AG04450 (cell line): ENCODE measurements at regions not wholly inside any gene's neighbourhood (a gene's known extent, or its start where the extent isn't known, plus 50 kb on each side); places are given as distances from the start of the nearest gene placed in this dataset.

Experiments
- CTCF ChIA-PET: fragments of 300-600, 350-600 bp; formaldehyde crosslinking; extraction: SDS; loops from one replicate; lab custom pipeline; 2022; ENCODE audit warnings: antibody characterized with exemption, inconsistent platforms; lab: Charles Lee
- POLR2A ChIA-PET: fragments of 350-600 bp; formaldehyde crosslinking; extraction: SDS; loops from one replicate; lab custom pipeline; 2021; ENCODE audit warnings: antibody characterized with exemption, inconsistent platforms; lab: Yijun Ruan, JAX
- DNase-seq: peaks from one replicate; pipeline ENCODE4 v3.0.0-alpha.2; 2011; ENCODE audit warnings: low read depth, low spot score
- H3K27ac ChIP-seq: one replicate; pipeline ENCODE4 v1.5.1; 2012; ENCODE audit warnings: low read depth, low read length, control low read depth
- H3K27me3 ChIP-seq: one replicate; pipeline ENCODE4 v1.6.0; 2012; ENCODE audit warnings: low read length; ENCODE audit not compliant: control insufficient read depth, insufficient read depth
- H3K4me3 ChIP-seq: 2 replicates; pipeline ENCODE4 v1.5.1; 2011; ENCODE audit warnings: mild to moderate bottlenecking, low read depth, low read length, control low read depth
- H3K9me3 ChIP-seq: 2 replicates; pipeline ENCODE4 v1.5.1; 2012; ENCODE audit warnings: low read length; ENCODE audit not compliant: control insufficient read depth, insufficient read depth
- TF ChIP-seq, protein P1 (sequence below): IDR thresholded peaks from 2 replicates; pipeline ENCODE4 v1.5.1; 2011; ENCODE audit warnings: low read depth, low read length, control low read depth, inconsistent platforms

DNA sequence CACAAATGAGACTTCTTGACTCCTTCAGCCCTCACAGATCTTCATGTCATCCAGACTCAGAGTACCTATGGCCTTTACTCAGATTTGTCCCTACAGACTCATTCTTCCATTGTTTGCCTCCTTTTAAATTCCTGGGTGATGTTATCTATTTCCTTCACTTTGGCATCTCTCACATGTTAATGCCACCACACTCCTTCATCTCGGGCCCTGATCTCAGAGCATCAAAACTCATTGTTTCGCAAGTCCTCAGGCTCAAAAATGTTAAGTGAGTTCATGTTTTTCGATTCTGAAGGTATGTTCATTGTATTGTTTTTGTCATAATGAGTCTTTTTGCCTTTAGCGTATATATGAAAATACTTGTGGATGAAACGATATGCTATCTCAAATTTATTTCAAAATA is 62.3 kb upstream of the AHR start:
- TF ChIP-seq, protein P1, sequence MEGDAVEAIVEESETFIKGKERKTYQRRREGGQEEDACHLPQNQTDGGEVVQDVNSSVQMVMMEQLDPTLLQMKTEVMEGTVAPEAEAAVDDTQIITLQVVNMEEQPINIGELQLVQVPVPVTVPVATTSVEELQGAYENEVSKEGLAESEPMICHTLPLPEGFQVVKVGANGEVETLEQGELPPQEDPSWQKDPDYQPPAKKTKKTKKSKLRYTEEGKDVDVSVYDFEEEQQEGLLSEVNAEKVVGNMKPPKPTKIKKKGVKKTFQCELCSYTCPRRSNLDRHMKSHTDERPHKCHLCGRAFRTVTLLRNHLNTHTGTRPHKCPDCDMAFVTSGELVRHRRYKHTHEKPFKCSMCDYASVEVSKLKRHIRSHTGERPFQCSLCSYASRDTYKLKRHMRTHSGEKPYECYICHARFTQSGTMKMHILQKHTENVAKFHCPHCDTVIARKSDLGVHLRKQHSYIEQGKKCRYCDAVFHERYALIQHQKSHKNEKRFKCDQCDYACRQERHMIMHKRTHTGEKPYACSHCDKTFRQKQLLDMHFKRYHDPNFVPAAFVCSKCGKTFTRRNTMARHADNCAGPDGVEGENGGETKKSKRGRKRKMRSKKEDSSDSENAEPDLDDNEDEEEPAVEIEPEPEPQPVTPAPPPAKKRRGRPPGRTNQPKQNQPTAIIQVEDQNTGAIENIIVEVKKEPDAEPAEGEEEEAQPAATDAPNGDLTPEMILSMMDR = no peak
- POLR2A ChIA-PET = no interaction called here
- CTCF ChIA-PET = no interaction called here

DNA sequence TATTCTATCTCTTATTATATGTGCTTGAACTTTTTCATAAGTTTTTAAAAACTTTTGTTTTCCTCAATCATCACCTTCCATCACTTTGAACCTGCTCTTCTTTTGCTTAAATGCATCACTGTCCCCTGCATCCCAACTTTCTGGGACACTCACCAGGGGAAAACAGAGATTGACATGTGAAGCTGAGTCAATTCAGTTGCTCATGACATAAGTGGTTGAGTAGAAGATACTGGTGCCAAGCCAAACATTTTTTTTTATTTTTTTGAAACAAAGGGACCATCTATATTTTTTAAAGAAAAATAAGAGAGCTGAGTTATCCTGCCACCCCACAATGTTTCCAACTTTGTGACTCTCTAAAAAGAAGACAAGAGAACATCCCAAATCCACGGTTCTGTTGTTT is 61.8 kb upstream of the AHR start:
- ChIA-PET POLR2A (no interaction called here), CTCF (no interaction called here)
- no peaks in the 10 kb centered on the region; the same call in 1 of the 2 replicates for H3K9me3 ChIP-seq
- no peak for DNase-seq
- H3K27ac ChIP-seq = no peak overlapping the region
- TF ChIP-seq, protein P1 = no peak
- H3K27me3 ChIP-seq = no peaks in the 10 kb centered on the region
- H3K4me3 ChIP-seq = no peak overlapping the region

More for the DNA sequence above, 62.3 kb upstream of the AHR start:
- Histone ChIP-seq H3K4me3 (no peak overlapping the region), H3K9me3 (no peaks in the 10 kb centered on the region; the same call in 1 of the 2 replicates), H3K27ac (no peak overlapping the region), H3K27me3 (no peaks in the 10 kb centered on the region)
- DNase-seq = no peak

DNA sequence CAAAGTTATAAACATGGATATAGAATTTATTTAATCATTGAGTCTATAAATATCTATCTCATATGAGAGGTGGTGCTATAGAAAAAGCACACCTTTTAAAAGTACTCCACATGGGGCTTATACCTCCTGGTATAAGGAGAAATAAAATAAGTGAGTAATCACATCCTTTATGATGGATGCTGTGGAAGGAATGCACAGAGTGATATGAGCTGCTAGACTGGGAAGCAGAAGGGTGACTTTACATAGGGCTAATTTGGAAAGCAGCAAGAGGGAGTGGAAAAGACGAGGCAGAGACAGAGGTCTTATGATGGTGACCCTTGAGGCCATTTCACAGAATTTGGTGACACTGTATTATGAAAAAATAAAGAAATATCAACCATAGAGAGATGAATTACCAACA is 59.4 kb upstream of the AHR start:
- TF ChIP-seq, protein P1 = no peak
- ChIA-PET CTCF (interaction anchor here (1.6 kb wide), 1 partner anchor 408 kb away, joined by 3 read pairs; no protein-coding TSS in a partner anchor), POLR2A (no interaction called here)
- Histone ChIP-seq H3K4me3 (no peak overlapping the region), H3K9me3 (no peaks in the 10 kb centered on the region; the same call in 1 of the 2 replicates), H3K27me3 (no peaks in the 10 kb centered on the region), H3K27ac (no peak overlapping the region)
- DNase-seq = no peak

DNA sequence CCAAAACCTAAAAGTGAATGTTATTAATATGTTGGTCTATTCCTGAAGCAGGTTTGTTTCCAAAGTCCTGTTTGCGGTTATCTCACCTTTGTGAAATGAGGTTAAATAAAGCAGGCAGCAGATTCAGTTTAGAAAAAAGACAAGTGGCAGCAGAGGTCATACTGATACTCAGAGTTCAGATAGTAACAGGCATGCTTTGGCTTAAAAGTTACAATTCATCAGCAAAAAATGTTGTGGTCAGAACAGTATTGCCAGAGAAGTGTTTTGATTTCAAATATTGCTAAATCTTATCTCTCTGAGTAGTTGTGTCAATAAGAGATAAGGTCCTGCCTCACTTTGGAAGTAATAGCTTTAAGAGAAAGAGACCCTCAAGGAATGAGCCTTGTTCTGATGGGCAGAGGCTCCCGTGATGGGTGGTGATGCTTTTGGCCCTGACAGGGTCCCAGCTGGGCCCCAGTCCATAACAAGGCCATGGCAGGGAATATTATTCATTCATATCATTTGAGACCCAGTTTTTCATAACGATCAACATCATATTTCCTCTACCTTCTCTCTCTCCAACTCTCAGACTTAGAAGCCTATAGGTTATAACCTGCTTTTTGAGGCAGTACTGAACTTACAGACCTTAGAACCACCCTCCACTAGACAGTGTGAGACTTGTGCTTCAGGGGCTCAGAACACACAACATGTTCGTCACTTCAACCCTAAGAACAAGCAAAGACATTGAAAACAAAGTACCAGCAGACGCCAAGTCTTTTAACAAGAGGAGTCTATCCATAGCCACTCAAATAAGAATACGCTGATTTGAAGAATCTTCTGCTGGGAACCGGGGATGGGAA is 58.5 kb upstream of the AHR start:
- TF ChIP-seq, protein P1 = no peak
- POLR2A ChIA-PET = no interaction called here
- H3K9me3 ChIP-seq = no peaks in the 10 kb centered on the region; the same call in 1 of the 2 replicates
- CTCF ChIA-PET = interaction anchor here (1.6 kb wide), 1 partner anchor 407 kb away, joined by 3 read pairs; no protein-coding TSS in a partner anchor
- no peak for DNase-seq
- no peak overlapping the region for H3K4me3 ChIP-seq
- no peaks in the 10 kb centered on the region for H3K27me3 ChIP-seq
- no peak overlapping the region for H3K27ac ChIP-seq

DNA sequence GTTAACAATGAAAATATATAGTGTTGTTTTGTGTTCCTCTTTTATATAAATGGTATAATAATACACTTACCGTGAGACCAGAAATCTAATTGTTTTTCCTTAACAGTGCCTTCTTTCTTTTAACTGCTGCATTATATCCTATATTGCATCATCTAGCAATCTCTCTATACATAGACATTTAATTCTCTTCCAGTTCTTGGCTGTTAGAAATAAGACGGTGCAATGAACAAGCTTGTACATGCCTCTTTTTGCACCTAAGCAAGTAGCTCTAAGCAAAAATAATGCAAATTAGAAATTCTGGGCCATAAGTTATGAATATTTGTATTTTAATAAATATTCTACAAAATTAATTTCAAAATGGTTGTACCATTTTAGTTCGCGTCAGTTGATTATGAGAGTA is 55.9 kb upstream of the AHR start:
- no peaks in the 10 kb centered on the region; the same call in 1 of the 2 replicates for H3K9me3 ChIP-seq
- ChIA-PET POLR2A (no interaction called here), CTCF (no interaction called here)
- TF ChIP-seq, protein P1 = no peak
- no peak overlapping the region for H3K27ac ChIP-seq
- H3K27me3 ChIP-seq = no peaks in the 10 kb centered on the region
- no peak for DNase-seq
- H3K4me3 ChIP-seq = no peak overlapping the region
